HUES6 (cell line): ENCODE measurements at regions not wholly inside any gene's neighbourhood (a gene's known extent, or its start where the extent isn't known, plus 50 kb on each side); places are given as distances from the start of the nearest gene placed in this dataset.

Experiments used
- H3K27ac ChIP-seq: 2 replicates; pipeline ENCODE4 v1.7.0; 2013; ENCODE audit warnings: low read depth, mild to moderate bottlenecking, low read length, inconsistent platforms
- H3K27me3 ChIP-seq: 2 replicates; pipeline ENCODE4 v1.6.1; 2013; ENCODE audit warnings: low read length; ENCODE audit not compliant: control insufficient read depth, insufficient read depth
- H3K36me3 ChIP-seq: 2 replicates; pipeline ENCODE4 v1.6.1; 2013; ENCODE audit warnings: low read length; ENCODE audit not compliant: control insufficient read depth, insufficient read depth
- H3K4me1 ChIP-seq: 2 replicates; pipeline ENCODE4 v1.6.1; 2013; ENCODE audit warnings: low read length; ENCODE audit not compliant: control insufficient read depth, insufficient read depth
- H3K4me3 ChIP-seq: 2 replicates; pipeline ENCODE4 v1.5.1; 2013; ENCODE audit warnings: low read depth, low read length
- H3K9ac ChIP-seq: one replicate; pipeline ENCODE4 v1.6.1; 2013; ENCODE audit warnings: mild to moderate bottlenecking, low read length
- H3K9me3 ChIP-seq: 2 replicates; pipeline ENCODE4 v1.6.1; 2013; ENCODE audit warnings: low read depth, low read length; ENCODE audit not compliant: control insufficient read depth, insufficient read depth

DNA sequence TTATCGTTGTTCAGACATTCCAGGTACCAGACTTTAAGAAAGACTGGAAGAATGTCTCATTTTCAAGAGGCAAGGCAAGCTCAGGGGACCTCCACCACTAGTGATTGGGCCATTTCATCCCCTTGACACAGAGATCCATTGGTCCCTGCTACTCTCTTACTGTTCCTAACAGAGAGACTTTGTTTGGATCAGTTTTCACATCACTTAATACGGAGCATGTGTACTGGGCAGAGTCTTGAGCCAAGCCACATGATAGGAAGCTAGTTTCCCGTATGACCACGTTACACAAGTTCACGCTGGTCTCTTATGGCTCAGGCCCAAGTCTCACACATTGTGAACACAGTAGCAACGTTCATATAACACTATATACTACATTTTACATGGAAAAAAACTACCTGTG, 269.9 kb downstream of the BAMBI start:
- Histone ChIP-seq H3K9ac (no peak overlapping the region), H3K27ac (no peak overlapping the region), H3K27me3 (no peaks in the 10 kb centered on the region), H3K4me3 (no peak overlapping the region), H3K9me3 (0 out of 2 replicates have a peak, but pooled peaks cover 4% of the 10 kb centered on the region), H3K4me1 (no peaks in the 10 kb centered on the region), H3K36me3 (no peaks in the 10 kb centered on the region)

DNA sequence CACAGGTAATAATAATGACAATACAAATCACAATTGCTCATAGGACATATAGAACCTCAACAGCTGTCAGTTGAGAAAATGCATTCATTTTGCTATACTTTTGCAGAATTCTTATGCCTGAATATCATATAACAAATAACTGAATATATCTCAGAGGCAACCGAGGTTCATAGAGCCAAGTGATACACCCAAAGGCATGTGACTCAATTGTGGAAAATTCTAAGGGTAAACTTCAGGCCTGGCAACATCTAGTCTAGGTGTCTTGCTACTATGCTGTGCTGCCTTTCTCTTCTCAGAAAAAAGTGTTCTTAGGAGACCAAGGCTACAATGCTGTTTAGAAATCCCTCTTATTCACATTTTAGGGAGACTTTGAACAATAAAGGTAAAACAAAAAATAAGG, 270.7 kb downstream of the BAMBI start:
- Histone ChIP-seq H3K4me1 (no peaks in the 10 kb centered on the region), H3K36me3 (no peaks in the 10 kb centered on the region), H3K27me3 (no peaks in the 10 kb centered on the region), H3K27ac (no peak overlapping the region), H3K9me3 (0 out of 2 replicates have a peak, but pooled peaks cover 4% of the 10 kb centered on the region), H3K4me3 (no peak overlapping the region), H3K9ac (no peak overlapping the region)

DNA sequence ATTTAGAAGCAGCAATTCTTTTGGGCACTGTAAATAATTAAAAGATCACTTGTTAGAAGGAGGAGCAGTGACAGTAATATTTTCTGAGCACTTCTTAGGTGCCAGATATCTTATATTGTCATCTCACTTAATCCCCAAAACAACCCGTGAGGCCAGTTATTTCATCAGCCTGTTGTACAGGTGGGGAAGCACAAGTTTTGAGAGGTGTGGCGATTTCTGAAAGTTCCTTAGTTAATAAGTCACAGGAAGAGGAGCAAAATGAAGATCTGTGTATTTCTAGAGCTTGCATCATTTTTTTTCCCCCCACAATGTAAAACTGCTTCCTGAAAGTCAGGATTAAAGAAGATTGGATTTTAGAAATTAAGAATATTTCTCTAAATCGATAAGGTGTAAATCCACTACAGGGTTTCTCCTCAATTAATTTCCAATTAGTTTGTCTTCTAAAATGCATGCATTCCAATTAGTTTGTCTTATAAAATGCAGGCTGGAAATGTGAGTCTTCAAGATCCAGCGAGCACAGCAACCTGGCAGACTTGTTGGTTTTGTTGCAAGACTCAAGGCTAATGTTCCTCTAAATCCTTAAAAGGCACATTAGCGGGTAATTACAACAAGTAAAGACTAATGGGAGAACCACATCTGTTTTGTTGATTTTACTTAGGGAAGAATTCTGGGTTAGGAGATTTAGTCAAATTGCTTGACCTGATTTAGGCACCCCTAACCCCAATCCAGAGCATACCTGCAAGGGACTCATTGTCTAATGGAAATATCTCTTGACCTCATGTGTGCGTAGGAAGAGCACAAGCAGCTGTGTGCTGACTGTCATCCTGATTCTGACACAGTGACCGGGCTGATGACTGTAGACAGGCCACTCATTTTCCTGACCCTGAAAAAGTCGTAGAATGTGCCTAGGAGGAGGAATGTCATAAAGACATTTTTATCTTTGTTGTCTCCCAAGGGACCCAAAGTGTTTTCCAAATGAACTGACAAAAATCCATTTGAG, 272.0 kb downstream of the BAMBI start:
- H3K27ac ChIP-seq, result no peak overlapping the region
- H3K9me3 ChIP-seq, result 0 out of 2 replicates have a peak, but pooled peaks cover under 1% of the 10 kb centered on the region
- H3K4me3 ChIP-seq, result no peak overlapping the region
- no peaks in the 10 kb centered on the region for H3K4me1 ChIP-seq
- no peaks in the 10 kb centered on the region for H3K36me3 ChIP-seq
- H3K9ac ChIP-seq, result no peak overlapping the region
- H3K27me3 ChIP-seq, result no peaks in the 10 kb centered on the region

DNA sequence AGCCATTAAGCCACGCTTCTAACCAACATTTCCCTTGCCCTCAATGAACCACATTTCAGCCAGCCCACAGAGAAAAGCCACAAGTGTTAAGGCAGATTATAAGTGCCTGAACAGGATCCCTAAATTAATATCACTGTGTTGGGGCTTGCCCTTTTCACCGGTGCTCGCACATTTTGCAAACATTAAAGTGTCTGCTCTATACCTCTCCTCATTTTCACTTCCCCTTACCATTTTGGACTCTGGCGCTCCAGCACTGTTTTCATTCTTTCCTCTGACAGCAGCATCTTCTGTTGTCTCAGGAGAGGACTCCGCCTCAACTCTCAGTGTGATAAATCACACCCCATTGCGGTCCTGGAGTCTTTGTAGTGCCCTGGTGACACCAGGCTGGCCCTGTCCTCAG, 274.2 kb downstream of the BAMBI start:
- Histone ChIP-seq H3K4me1 (no peaks in the 10 kb centered on the region), H3K9me3 (no peaks in the 10 kb centered on the region), H3K27ac (no peak overlapping the region), H3K4me3 (no peak overlapping the region), H3K36me3 (no peaks in the 10 kb centered on the region), H3K9ac (no peak overlapping the region), H3K27me3 (no peaks in the 10 kb centered on the region)

DNA sequence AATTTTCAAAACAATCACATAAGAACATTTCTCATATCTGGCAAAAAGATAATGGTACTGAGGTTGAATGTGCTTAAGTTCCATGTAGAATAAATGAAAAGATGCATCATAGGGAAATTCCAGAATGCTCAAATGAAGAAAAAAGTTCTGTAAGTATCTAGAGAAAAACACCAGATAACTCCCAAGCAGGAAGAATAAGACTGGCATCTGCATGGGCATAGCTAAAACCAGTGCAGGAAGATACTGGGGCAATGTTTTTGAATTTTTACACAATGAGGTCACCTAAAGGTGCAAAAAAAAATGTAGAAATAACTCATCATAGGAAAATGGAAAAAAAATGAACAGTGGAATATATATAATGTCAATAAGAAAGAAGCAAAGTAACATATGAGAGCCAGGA, 275.2 kb downstream of the BAMBI start:
- no peak overlapping the region for H3K27ac ChIP-seq
- H3K36me3 ChIP-seq, result no peaks in the 10 kb centered on the region
- H3K4me3 ChIP-seq, result no peak overlapping the region
- no peaks in the 10 kb centered on the region for H3K4me1 ChIP-seq
- H3K9ac ChIP-seq, result no peak overlapping the region
- H3K9me3 ChIP-seq, result peaks cover 3% of the 10 kb centered on the region; the same call in 1 of the 2 replicates
- H3K27me3 ChIP-seq, result no peaks in the 10 kb centered on the region

DNA sequence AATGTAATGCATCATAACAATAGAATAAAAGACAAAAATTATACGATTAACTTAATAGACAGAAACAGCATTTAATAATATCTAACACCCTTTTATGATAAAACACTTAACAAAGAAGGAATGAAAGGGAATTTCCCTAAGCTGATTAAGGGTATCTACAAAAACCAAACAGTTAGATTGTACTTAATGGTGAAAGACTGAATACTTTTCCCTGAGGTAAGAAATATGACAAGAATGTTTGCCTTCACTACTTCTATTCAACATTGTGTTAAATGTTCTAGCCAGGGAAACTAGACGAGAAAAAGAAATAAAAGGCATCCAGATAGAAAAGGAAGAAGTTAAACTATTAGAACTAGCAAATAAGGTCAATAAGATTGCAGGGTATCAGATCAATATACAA, 276.9 kb downstream of the BAMBI start:
- no peaks in the 10 kb centered on the region for H3K27me3 ChIP-seq
- H3K36me3 ChIP-seq, result no peaks in the 10 kb centered on the region
- no peak overlapping the region for H3K9ac ChIP-seq
- peaks cover 10% of the 10 kb centered on the region; the same call in 1 of the 2 replicates for H3K9me3 ChIP-seq
- H3K4me1 ChIP-seq, result no peaks in the 10 kb centered on the region
- H3K27ac ChIP-seq, result no peak overlapping the region
- no peak overlapping the region for H3K4me3 ChIP-seq

DNA sequence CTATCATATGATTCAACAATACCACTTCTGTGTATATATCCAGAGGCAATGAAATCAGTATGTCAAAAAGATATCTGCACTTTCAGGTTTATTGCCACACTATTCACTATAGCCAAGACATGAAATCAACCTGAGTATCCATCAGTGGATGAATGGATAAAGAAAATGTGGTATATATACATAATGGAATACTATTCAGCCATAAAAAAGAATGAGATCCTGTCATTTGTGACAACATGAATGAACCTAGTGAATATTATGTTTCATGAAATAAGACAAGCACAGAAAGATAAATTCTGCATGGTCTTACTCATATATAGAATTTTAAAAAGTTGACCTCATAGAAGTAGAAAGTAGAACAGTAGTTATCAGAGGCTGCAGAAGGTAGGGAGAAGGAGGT, 281.1 kb downstream of the BAMBI start:
- Histone ChIP-seq H3K36me3 (no peaks in the 10 kb centered on the region), H3K27ac (no peak overlapping the region), H3K9ac (no peak overlapping the region), H3K4me1 (no peaks in the 10 kb centered on the region), H3K9me3 (peaks cover 16% of the 10 kb centered on the region; the same call in 1 of the 2 replicates), H3K4me3 (no peak overlapping the region), H3K27me3 (no peaks in the 10 kb centered on the region)

DNA sequence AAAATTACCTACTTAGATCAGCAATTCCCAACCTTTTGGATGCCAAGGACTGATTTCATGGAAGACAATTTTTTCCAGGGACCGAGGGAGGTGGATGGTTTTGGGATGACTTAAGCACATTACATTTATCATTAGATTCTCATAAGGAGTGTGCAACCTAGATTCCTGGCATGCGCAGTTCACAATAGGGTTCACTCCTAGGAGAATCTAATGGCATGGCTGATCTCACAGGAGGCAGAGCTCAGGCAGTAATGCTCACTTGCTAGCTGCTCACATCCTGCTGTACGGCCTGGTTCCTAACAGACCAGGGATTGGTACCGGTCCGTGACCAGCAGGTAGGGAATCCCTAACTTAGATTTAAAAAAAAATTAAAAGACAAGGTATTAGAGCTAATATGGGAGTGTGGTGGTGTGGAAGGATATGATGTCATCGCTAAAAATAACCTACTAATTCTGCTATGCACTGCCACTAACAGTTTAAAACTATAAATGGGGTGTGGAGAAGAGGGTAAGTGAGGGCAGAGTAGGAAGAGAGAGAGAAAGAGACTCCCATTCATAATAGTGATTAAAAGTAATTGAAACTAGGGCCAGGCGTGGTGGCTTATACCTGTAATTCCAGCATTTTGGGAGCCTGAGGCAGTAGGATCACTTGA, 282.7 kb downstream of the BAMBI start:
- H3K27me3 ChIP-seq, result no peaks in the 10 kb centered on the region
- H3K36me3 ChIP-seq, result no peaks in the 10 kb centered on the region
- H3K4me1 ChIP-seq, result peaks cover 5% of the 10 kb centered on the region; the same call in 1 of the 2 replicates
- H3K27ac ChIP-seq, result no peak overlapping the region
- peaks cover 21% of the 10 kb centered on the region; the same call in 1 of the 2 replicates for H3K9me3 ChIP-seq
- H3K4me3 ChIP-seq, result no peak overlapping the region
- no peak overlapping the region for H3K9ac ChIP-seq

DNA sequence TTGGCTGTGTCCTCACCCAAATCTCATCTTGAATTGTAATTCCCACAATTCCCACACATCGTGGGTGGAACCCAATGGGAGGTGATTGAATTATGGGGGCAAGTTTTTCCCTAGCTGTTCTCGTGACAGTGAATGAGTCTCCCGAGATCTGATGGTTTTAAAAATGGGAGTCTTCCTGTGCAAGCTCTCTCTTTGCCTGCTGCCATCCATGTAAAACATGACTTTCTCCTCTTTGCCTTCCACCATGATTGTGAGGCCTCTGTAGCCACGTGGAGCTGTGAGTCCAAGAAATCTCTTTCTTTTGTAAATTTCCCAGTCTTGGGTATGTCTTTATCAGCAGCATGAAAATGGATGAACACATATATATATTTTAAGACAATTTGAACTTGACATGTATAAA, 285.4 kb downstream of the BAMBI start:
- Histone ChIP-seq H3K9me3 (peaks cover 16% of the 10 kb centered on the region; the same call in 1 of the 2 replicates), H3K9ac (no peak overlapping the region), H3K36me3 (no peaks in the 10 kb centered on the region), H3K27me3 (no peaks in the 10 kb centered on the region), H3K4me1 (peaks cover 5% of the 10 kb centered on the region; the same call in 1 of the 2 replicates), H3K27ac (no peak overlapping the region), H3K4me3 (no peak overlapping the region)

DNA sequence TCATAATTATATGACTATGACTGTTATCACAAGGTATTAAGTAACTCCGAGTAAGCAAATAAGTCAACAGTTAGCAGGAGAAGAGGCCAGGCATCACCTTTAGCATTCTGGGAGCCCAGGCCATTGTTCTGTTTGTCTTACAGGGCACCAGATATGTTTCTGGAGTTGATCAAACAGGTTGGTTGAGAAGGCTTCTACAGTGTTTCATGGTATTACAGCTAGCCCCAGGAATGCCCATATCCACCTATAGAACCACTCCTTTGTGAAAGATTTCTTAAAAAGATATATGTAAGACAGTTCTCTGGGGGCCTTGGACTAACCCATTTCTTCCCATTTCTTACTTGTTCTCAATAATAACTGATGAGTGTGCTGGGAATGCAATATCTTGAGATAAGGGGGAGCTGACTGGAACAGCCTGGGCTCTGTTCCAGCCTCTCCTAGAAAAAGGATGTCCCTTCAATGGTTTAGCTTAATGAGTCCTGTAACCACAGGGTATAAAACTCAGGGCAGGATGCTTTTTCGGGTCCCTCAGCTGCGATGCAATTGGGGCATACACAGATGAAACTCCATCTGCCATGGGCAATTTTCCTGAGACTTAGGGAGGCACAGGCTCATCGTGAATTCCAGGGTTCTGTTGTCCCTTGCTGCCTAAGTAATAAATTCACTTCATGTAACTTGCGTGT, 286.4 kb downstream of the BAMBI start:
- no peaks in the 10 kb centered on the region for H3K27me3 ChIP-seq
- H3K9me3 ChIP-seq, result peaks cover 12% of the 10 kb centered on the region; the same call in 1 of the 2 replicates
- H3K9ac ChIP-seq, result no peak overlapping the region
- peaks cover 5% of the 10 kb centered on the region; the same call in 1 of the 2 replicates for H3K4me1 ChIP-seq
- no peak overlapping the region for H3K27ac ChIP-seq
- no peaks in the 10 kb centered on the region for H3K36me3 ChIP-seq
- no peak overlapping the region for H3K4me3 ChIP-seq
